GM21717 (cell line): ENCODE measurements at regions not wholly inside any gene's neighbourhood (a gene's known extent, or its start where the extent isn't known, plus 50 kb on each side); places are given as distances from the start of the nearest gene placed in this dataset.

Experiments used
- ATAC-seq: cut with Tn5 transposase; IDR thresholded peaks from one replicate; pipeline ENCODE4 v1.9.1; 2021; ENCODE audit warnings: mild to moderate bottlenecking, moderate library complexity; ENCODE audit not compliant: unreplicated experiment

DNA sequence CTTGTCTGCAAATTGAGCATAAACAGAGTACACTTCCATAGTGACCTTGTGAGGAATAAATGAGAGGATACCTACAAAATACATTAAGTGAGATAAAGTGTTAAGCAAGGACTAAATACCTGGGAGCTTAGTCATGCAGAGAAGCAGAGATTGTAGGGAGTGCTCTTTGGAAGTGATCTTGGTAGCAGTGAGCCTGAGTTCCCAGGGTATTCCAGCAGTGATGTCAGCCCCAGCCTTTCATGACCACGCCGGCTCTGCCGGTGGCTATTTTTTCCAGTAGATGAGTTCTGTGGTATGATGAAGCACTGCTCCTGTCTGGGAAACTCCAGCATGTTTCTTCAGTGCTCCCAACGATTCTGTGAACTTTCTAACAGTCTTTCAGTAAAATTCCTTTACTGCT is 391.5 kb upstream of the IGFBP7 start:
- ATAC-seq, result no peak

GRCh38 chr4:57499786-57500185 is 389.6 kb upstream of the IGFBP7 start:
- ATAC-seq, result no peak

GRCh38 chr4:57498251-57498650 is 388.1 kb upstream of the IGFBP7 start:
- no peak for ATAC-seq

DNA sequence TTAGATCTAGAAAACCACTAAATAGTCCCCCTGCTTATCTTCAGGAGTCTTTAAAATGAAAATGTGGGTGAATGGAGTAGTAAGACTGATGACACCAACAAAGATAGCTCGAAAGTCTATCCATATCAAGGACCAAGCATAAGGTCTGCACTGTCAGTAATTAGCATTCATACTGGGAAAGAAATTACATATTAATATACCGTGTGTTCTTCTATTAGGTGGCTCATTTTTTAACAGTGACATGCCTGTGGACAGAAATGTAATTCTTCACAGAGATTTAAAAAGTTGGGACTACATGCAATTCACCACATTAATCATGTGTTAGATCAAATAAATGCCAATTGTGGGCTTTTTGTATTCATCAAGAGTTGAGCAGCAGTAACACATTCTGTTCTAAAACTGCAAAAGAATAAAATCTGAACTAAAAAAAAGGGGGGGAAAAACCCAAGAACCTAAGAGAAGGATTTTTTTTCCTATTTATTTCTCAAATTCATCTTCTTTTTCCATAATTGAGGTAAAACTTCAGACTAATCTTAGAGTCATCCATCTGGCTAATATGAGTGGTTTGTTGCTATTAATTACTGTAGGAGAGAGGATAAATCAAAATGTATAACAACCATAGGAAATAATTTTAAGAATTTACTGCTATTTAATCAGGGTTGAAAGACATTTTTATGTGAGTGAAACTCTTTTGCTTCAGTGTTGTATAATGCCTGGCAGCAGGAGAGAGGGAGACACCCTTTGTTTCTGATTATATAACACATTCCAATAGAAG is 386.7 kb upstream of the IGFBP7 start:
- ATAC-seq, result no peak

DNA sequence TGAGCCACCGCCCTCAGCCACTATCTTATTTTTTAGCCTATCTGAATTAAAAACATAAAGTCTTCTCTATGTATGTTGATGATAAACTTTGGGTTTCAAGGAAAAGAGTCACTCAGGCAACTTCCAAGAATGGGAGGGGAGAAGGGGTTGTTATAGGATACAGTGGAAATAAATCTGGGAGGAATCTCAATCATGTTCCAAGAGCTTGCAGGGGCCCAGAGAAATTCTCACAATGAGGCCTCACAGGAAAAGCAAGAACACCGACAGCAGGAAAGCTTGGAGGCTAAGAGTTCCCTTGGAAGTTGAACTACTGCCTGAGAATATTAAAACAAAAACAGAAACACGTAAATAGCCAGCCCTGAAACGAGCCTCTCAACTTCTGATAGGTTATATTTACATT is 384.6 kb upstream of the IGFBP7 start:
- no peak for ATAC-seq

GRCh38 chr4:57492251-57492878 is 382.2 kb upstream of the IGFBP7 start:
- ATAC-seq, result no peak

GRCh38 chr4:57491388-57491787 is 381.2 kb upstream of the IGFBP7 start:
- ATAC-seq, result no peak

DNA sequence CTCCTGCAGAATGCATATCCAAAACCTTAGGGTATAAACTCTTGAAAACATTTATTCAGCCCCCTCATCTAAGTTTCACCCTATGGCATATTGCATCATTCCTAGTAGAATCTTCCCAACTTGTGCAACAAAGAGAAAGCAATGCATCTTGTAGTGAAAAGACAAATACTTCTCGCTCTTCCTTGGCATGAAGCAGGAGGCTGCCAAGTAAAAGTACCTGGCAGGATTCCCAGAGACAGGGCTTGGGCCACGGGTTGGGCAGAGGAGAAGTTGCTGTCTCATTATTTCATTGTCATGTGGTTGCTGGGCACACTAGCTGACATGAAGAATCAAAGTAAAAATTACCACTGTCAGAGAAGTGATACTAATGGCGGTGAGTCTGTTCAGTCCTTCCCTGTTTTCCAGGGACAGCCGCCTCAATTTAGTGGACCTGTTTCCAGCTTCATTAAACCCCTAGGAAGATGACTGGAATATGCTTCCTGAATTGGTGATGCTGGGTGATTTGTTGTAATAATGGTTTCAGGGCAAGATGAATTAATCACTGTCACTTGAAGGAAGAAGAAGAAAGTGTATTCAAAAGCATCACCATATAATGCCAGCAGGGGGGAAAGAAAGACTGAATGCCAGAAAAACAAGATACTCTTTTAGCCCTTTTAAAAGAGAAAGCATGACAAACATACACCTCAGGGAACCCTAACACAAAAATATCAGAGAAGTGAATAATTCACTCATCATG is 380.5 kb upstream of the IGFBP7 start:
- no peak for ATAC-seq

DNA sequence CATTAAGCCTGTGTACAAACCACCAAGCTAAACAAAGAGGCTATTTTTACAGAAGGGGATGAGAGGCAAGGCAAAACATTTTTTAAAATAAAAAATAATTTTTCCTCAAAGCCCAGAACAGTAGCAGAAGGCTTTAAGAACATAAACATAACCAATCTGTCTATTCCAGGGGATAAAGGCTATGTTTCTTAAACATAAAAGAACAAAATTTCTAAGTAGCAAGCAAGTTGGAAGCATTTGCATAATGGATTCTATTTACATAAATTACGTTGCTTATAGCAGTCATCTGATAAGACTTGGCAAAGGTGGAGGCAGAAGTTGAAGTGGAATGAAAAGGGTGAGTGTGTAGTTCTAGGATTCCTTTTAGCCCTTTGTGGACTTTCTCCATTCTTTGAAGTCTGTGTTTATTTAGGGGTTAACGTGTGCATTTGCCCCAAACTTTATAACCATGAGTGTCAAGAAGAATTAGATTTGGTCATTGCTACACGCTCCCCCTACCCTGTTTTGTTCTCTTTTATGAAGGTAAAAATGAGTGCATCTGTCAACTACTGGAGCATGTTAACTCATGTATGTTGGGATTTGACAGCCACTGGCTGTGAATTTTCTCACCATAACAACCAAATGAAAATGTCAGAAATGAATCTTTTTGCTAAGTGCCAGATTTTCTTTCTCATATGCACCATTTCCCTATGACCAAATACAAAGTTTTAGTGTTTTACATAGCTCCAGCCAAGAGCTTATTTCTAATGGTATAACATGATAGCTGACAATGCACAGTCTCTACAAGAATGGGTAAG is 378.4 kb upstream of the IGFBP7 start:
- ATAC-seq, result no peak

GRCh38 chr4:57475424-57475823 is 365.2 kb upstream of the IGFBP7 start:
- ATAC-seq, result no peak

DNA sequence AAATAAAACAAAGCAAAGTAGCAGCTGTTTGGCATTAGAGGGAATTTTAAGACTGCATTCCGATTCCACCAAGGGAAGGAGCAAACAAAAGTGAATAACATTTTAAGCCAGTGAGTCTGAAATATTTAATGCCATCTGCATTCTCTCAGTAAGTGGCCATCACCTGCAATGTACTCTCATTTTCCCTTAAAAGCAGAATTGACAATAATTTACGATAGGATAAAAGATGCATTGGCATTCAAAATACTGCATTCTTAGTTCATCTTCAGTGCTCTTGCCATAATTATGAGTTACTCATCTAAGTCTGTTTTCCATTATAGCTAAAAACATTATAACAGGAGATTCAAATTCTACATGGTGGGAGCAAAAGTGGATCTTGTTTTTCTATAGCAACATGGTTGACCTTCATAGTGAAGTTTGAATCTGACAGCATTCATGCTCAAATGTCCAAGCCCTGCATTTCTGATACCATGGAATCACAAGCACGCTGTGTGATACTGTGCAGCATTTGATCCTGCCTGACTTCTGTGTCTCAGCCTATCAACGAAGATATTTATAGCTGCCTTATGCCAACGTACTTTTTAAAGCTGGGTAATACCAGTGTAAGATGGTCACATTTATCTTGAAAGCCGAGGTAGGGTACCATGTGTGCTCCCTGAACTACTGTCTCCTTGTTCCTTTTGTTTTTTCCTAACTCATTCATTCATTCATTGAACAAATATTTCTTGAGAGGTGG is 355.3 kb upstream of the IGFBP7 start:
- no peak for ATAC-seq

GRCh38 chr4:57462843-57463242 is 352.7 kb upstream of the IGFBP7 start:
- no peak for ATAC-seq

- ATAC-seq, result no peak
These were observed 350.8 kb upstream of the IGFBP7 start for GRCh38 chr4:57460967-57461366.

GRCh38 chr4:57448901-57449300 is 338.7 kb upstream of the IGFBP7 start:
- no peak for ATAC-seq

DNA sequence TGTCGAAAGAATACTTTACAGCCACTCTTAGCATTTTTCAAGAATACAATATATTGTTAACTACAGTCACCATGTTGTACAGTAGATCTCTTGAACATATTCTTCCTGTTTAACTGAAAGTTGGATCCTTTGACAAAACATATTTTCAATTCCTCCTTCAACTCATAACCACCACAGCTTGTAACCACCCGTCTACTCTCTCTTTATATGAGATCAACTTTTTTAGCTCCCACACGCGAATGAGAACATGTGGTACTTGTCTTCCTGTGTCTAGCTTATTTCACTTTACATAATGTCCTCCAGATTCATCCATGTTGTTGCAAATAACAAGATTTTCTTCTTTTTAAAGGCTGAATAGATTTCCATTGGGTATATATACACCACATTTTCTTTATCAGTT is 338.3 kb upstream of the IGFBP7 start:
- no peak for ATAC-seq

GRCh38 chr4:57446266-57446665 is 336.1 kb upstream of the IGFBP7 start:
- ATAC-seq, result no peak

DNA sequence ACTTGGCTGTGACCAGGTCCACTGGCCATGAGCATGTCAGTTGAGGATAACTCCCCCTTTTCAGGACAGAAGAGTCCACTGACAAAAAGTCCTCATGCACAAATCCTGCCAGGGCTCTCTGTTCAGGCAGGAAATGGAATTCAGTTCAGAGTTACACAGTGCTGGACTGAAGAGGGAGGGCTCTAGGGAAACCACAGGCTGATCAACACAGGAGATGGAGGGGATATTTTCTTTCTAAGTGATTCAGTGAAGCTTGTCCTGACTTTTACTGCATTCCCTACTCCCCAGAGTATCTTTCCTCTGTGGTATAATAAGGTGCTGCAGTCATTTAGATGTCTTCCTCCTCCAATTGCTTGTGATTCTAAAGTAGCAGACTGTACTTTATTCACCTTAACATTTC is 335.5 kb upstream of the IGFBP7 start:
- ATAC-seq, result no peak

DNA sequence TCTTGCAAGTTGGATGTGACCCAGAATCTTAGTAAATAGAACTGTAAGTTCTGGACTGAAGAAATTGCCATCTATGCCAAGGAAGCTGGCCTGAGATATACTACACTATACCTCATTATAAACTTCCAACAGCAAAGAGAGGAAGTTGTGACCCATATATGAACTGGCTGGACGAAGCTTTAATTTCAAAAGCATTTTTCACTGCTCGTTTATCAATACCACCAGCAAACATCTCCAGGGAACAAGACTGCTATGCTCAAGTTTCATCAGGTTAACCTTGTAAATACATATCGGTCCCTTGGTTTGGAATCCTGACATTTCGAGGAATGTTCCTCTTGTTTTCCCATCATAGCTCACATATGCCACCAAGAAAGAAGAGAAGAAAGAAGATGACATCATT is 334.5 kb upstream of the IGFBP7 start:
- ATAC-seq, result no peak

DNA sequence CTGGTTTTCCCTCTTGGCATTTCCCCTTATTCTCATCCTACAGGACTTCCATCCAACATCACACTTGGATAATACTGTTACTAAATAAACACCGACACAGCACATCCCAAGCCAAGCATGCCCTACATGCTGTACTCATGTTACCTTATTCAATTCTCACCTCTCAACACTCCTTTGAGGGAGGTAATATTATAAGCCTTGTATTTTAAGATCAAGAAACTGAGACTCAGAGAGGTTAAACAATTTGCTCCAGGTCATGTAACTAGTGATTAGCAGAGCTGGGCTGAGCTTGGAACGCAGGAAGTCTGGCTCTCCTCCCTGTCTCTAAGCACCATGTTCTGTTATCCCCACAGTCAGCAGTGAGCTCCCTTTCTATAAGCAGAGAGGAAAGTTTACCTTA is 333.6 kb upstream of the IGFBP7 start:
- no peak for ATAC-seq

- ATAC-seq, result no peak
These were observed 333.1 kb upstream of the IGFBP7 start for GRCh38 chr4:57443308-57443707.
